Osteoblast (primary cell): ENCODE measurements at regions not wholly inside any gene's neighbourhood (a gene's known extent, or its start where the extent isn't known, plus 50 kb on each side); places are given as distances from the start of the nearest gene placed in this dataset.
"Not testable (repeated sequence)": the region's sequence is repeated elsewhere in the genome, so short reads cannot be mapped to it uniquely, and the experiment has no call there.

Experiments
- DNase-seq: peaks from one replicate; pipeline ENCODE4 v3.0.0; 2011; ENCODE audit warnings: low spot score, mixed read lengths; ENCODE audit not compliant: insufficient read length; ENCODE audit errors: missing footprints
- H2AFZ ChIP-seq: 2 replicates; pipeline ENCODE4 v1.6.0; 2011; ENCODE audit warnings: mild to moderate bottlenecking, low read length
- H3K27ac ChIP-seq: 2 replicates; pipeline ENCODE4 v1.5.1; 2011; ENCODE audit warnings: mild to moderate bottlenecking, low read depth, low read length, moderate library complexity
- H3K27me3 ChIP-seq: 2 replicates; pipeline ENCODE4 v1.6.0; 2012; ENCODE audit warnings: mild to moderate bottlenecking, control low read depth, inconsistent platforms, low read length, moderate library complexity; ENCODE audit not compliant: insufficient read depth
- H3K36me3 ChIP-seq: 2 replicates; pipeline ENCODE4 v1.5.1; 2011; ENCODE audit warnings: mild to moderate bottlenecking, low read length, control low read depth, moderate library complexity; ENCODE audit not compliant: insufficient read depth
- H3K4me1 ChIP-seq: 2 replicates; pipeline ENCODE4 v1.5.1; 2011; ENCODE audit warnings: mild to moderate bottlenecking, low read length, control low read depth, moderate library complexity; ENCODE audit not compliant: insufficient read depth
- H3K4me2 ChIP-seq: 2 replicates; pipeline ENCODE4 v1.6.0; 2011; ENCODE audit warnings: mild to moderate bottlenecking, low read length; ENCODE audit not compliant: insufficient read depth
- H3K4me3 ChIP-seq: fragments of 200-600 bp; sonication (generic); 3 replicates; pipeline ENCODE4 v1.5.1; 2012; ENCODE audit warnings: mild to moderate bottlenecking, low read length, inconsistent platforms; ENCODE audit not compliant: insufficient read depth
- H3K79me2 ChIP-seq: 2 replicates; pipeline ENCODE4 v1.6.0; 2012; ENCODE audit warnings: mild to moderate bottlenecking, low read length, control low read depth, inconsistent platforms; ENCODE audit not compliant: insufficient read depth
- H3K9me3 ChIP-seq: 2 replicates; pipeline ENCODE4 v1.5.1; 2011; ENCODE audit warnings: low read depth, low read length, control low read depth
- H4K20me1 ChIP-seq: 2 replicates; pipeline ENCODE4 v1.6.0; 2012; ENCODE audit warnings: mild to moderate bottlenecking, low read length, control low read depth; ENCODE audit not compliant: insufficient read depth
- CTCF ChIP-seq: IDR thresholded peaks from 2 replicates; pipeline ENCODE4 v1.5.1; 2011; ENCODE audit warnings: mild to moderate bottlenecking, low read depth, low read length, moderate library complexity; ENCODE audit errors: extremely low read depth

DNA sequence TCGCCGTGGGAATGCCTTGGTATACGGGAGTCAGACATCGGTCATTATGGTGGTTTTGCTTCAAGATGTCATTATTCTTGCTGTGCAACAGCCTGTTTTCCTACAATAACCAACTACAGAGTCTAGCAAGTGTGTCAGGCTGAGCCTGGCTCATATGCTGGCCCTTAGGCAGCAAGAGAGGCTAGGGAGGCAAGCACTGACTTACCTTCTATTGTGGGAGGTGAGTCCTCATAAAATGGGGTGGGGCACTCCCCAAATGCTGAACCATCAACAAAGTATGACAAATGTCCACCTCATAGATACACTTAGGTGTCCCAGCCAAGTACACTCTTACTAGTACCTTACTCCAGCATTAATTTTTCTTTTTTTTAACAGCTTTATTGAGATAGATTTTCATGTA, 77.0 kb upstream of the ATL2 start:
- no peaks in the 10 kb centered on the region for H3K79me2 ChIP-seq
- no peak overlapping the region for H2AFZ ChIP-seq
- peaks cover 35% of the 10 kb centered on the region for H3K27me3 ChIP-seq
- H3K4me2 ChIP-seq = no peak overlapping the region
- no peaks in the 10 kb centered on the region for H4K20me1 ChIP-seq
- no peak for DNase-seq
- TF ChIP-seq CTCF = no peak
- H3K4me1 ChIP-seq = no peaks in the 10 kb centered on the region
- no peaks in the 10 kb centered on the region for H3K36me3 ChIP-seq
- no peak overlapping the region for H3K4me3 ChIP-seq
- no peaks in the 10 kb centered on the region for H3K9me3 ChIP-seq
- H3K27ac ChIP-seq = no peak overlapping the region

DNA sequence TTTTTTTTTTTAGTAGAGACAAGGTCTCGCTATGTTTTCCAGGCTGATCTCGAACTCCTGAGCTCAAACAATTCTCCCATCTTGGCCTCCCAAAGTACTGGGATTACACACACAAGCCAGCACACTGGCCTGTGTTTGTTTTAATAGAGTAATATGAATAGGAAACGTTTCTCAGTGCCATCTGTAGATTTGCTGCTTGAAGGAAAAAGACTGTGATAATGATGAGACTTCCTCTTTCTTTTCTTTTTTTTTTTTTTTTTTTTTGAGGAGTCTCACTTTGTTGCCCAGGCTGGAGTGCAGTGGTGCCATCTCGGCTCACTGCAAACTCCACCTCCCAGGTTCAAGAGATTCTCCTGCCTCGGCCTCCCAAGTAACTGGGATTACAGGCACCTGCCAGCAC, 74.7 kb upstream of the ATL2 start:
- not testable (repeated sequence) for H3K36me3 ChIP-seq, H2AFZ ChIP-seq, H4K20me1 ChIP-seq, H3K9me3 ChIP-seq, H3K4me3 ChIP-seq, H3K4me1 ChIP-seq, H3K27ac ChIP-seq, H3K79me2 ChIP-seq, H3K4me2 ChIP-seq, DNase-seq
- peaks cover 34% of the 10 kb centered on the region for H3K27me3 ChIP-seq

GRCh38 chr2:38450509-38450908, 73.4 kb upstream of the ATL2 start:
- no peak for TF ChIP-seq CTCF
- Histone ChIP-seq H3K27me3 (peaks cover 40% of the 10 kb centered on the region), H4K20me1 (no peaks in the 10 kb centered on the region), H3K4me3 (no peak overlapping the region), H3K27ac (no peak overlapping the region), H2AFZ (no peak overlapping the region), H3K9me3 (no peaks in the 10 kb centered on the region), H3K4me2 (no peak overlapping the region), H3K79me2 (no peaks in the 10 kb centered on the region), H3K36me3 (no peaks in the 10 kb centered on the region), H3K4me1 (no peaks in the 10 kb centered on the region)
- no peak for DNase-seq

DNA sequence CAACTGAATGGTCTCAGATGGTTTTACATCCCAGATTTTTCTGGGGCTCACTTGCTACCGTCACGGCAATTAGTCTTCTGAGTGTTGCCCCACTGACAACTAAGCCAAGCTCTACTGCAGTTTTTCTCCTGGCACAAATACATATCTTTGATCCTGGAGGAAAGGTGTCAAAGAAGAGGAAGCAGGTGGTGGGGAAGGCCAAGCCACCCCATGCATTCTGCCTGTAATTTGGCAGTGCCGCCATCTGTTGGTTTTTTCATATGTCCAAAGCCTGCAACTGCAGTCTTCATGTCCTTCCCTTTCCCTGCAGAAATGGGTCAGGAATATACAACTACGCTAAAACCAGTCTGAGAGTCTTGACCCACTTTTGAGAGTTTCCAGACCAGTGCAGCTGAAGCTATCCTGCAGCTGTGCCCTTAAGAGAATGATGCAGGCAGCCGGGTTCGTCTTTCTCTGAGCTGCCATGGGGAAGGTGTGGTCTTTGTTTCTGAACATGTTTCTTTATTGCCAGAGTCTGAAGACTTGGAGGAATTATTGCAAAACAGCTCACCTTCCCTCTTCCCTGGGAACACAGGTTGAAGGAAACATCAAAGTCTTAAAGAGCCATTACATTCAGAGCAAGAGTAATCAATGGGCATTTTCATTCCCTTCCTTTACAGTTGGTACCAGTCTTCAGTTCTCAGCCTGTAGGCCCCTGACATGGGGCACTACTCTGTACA, 71.8 kb upstream of the ATL2 start:
- H3K9me3 ChIP-seq = no peaks in the 10 kb centered on the region
- H3K79me2 ChIP-seq = no peaks in the 10 kb centered on the region
- H4K20me1 ChIP-seq = no peaks in the 10 kb centered on the region
- no peaks in the 10 kb centered on the region for H3K36me3 ChIP-seq
- H3K4me1 ChIP-seq = no peaks in the 10 kb centered on the region
- no peak overlapping the region for H3K27ac ChIP-seq
- no peak overlapping the region for H2AFZ ChIP-seq
- no peak for DNase-seq
- H3K4me2 ChIP-seq = no peak overlapping the region
- no peak for TF ChIP-seq CTCF
- peaks cover 35% of the 10 kb centered on the region for H3K27me3 ChIP-seq
- no peak overlapping the region for H3K4me3 ChIP-seq
